Keratinocyte (primary cell): ENCODE measurements at regions not wholly inside any gene's neighbourhood (a gene's known extent, or its start where the extent isn't known, plus 50 kb on each side); places are given as distances from the start of the nearest gene placed in this dataset.

Experiments used
- DNase-seq: peaks from one replicate; pipeline ENCODE4 v3.0.0-alpha.2; 2011; ENCODE audit warnings: low read depth, missing footprints, low spot score
- FAIRE-seq: peaks from 2 replicates; lab custom pipeline; 2011; peaks lifted over from hg19 to GRCh38; lab: Jason Lieb, UNC
- H2AFZ ChIP-seq: 2 replicates; pipeline ENCODE4 v1.6.0; 2012; ENCODE audit warnings: low read length, control low read depth, inconsistent platforms; ENCODE audit not compliant: control insufficient read depth
- H3K27ac ChIP-seq: 2 replicates; pipeline ENCODE4 v1.5.1; 2011; ENCODE audit warnings: low read length; ENCODE audit not compliant: control insufficient read depth, insufficient read depth
- H3K27me3 ChIP-seq: 3 replicates; pipeline ENCODE4 v1.6.0; 2011; ENCODE audit warnings: low read length; ENCODE audit not compliant: control insufficient read depth, insufficient read depth; ENCODE audit errors: extremely low read depth
- H3K36me3 ChIP-seq, 2 experiments: 2 replicates in 1 of 2; 3 replicates in 1 of 2; pipeline ENCODE4 v1.5.1; 2011; ENCODE audit warnings: low read length in 2 of 2, mild to moderate bottlenecking in 1 of 2; ENCODE audit not compliant: control insufficient read depth in 2 of 2, insufficient read depth in 2 of 2; ENCODE audit errors: extremely low read depth in 1 of 2
- H3K4me1 ChIP-seq: 3 replicates; pipeline ENCODE4 v1.5.1; 2011; ENCODE audit warnings: low read length; ENCODE audit not compliant: control insufficient read depth, insufficient read depth; ENCODE audit errors: extremely low read depth
- H3K4me2 ChIP-seq: 3 replicates; pipeline ENCODE4 v1.6.0; 2011; ENCODE audit warnings: low read depth, low read length; ENCODE audit not compliant: control insufficient read depth, insufficient read depth; ENCODE audit errors: extremely low read depth
- H3K4me3 ChIP-seq, 3 experiments: fragments of 200-600 bp in 1 of 3; sonication (generic) in 1 of 3; 2 replicates in 2 of 3; 3 replicates in 1 of 3; pipeline ENCODE4 v1.5.1; 2011 to 2016; ENCODE audit warnings: low read length in 3 of 3, mild to moderate bottlenecking in 3 of 3, control low read depth in 2 of 3, inconsistent platforms in 1 of 3, low read depth in 1 of 3, mixed read lengths in 1 of 3, mixed run types in 1 of 3, moderate library complexity in 1 of 3; ENCODE audit not compliant: control insufficient read depth in 2 of 3, insufficient read depth in 2 of 3; ENCODE audit errors: extremely low read depth in 1 of 3
- H3K79me2 ChIP-seq: 2 replicates; pipeline ENCODE4 v1.6.0; 2012; ENCODE audit warnings: low read length; ENCODE audit not compliant: control insufficient read depth, insufficient read depth
- H3K9ac ChIP-seq: 3 replicates; pipeline ENCODE4 v1.6.0; 2011; ENCODE audit warnings: low read length; ENCODE audit not compliant: control insufficient read depth, insufficient read depth; ENCODE audit errors: extremely low read depth
- H3K9me1 ChIP-seq: 3 replicates; pipeline ENCODE4 v1.6.0; 2011; ENCODE audit warnings: low read length; ENCODE audit not compliant: control insufficient read depth, insufficient read depth; ENCODE audit errors: extremely low read depth
- H3K9me3 ChIP-seq: 2 replicates; pipeline ENCODE4 v1.5.1; 2012; ENCODE audit warnings: low read depth, low read length; ENCODE audit not compliant: control insufficient read depth
- H4K20me1 ChIP-seq: 3 replicates; pipeline ENCODE4 v1.6.0; 2011; ENCODE audit warnings: low read length; ENCODE audit not compliant: control insufficient read depth, insufficient read depth; ENCODE audit errors: extremely low read depth
- EZH2 ChIP-seq: IDR thresholded peaks from one replicate; pipeline ENCODE4 v1.6.1; 2012; ENCODE audit warnings: inconsistent platforms, mild to moderate bottlenecking, low read length, moderate library complexity
- dilution Hi-C: fragments of 300-500 bp; cut with MboI; formaldehyde crosslinking; loops from one replicate; pipeline ENCODE4 v1.7.0; 2020; ENCODE audit warnings: low sequenced_read_pairs; ENCODE audit not compliant: extremely low pct_ligation_motif_present
- TF ChIP-seq, protein P1 (sequence below), 3 experiments: IDR thresholded peaks in 1 of 3; conservative IDR thresholded peaks in 1 of 3; optimal IDR thresholded peaks in 1 of 3; 2 replicates in 2 of 3; 3 replicates in 1 of 3; pipeline versions ENCODE3 to v1.5.1; 2011; ENCODE audit warnings: low read length in 3 of 3, mild to moderate bottlenecking in 3 of 3, moderate library complexity in 2 of 3, control low read depth in 1 of 3, inconsistent platforms in 1 of 3; ENCODE audit not compliant: insufficient read depth in 2 of 3; ENCODE audit errors: extremely low read depth in 1 of 3

DNA sequence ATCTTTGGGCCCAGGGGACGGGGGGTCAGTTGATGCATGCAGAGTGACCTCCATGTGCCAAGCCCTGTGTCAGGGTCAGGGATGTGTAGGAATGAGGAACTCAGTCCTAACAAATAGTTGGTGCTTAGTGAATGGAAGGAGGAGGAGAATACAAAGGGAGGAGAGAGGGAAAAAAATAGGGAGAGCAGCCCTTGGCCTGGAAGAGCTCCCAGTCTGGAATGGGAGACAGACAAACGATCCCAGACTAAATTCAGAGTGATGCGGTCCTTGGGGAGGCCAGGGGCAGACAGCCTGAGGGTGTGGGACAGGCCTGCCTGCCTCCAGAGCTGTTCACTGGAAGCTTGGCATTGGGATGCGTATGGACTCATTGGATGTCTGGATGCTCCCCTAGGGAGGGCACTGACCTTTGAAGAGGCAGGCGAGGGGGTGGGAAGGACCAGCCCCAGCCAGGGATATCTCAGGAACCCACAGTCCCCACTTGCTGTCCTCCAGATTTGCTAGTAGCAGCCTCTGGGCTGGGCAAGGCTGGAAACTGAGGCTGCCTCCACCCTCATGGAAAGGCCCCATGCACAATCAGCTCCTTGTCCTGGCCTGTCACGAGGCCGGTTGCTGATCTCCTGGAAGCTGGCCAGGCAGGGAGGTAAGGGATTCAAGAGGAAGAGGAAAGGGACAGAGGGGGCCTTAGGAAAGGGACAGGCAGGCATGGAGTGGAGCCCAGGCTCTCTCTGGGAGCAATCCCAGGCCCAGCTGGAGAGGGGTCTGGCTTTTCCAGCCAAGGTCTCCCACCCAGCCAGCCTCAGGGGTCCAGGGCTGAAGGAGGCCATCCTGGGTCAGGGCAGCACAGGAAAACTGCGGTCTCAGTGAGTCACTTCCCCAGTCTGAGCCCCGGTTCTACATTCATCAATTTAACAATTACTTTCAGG, 69.0 kb upstream of the GGTA1 start:
- H3K27me3 ChIP-seq: no peaks in the 10 kb centered on the region
- no peaks in the 10 kb centered on the region for H3K9me3 ChIP-seq
- H3K4me2 ChIP-seq: no peak overlapping the region
- no peaks in the 10 kb centered on the region for H3K9me1 ChIP-seq
- DNase-seq (no peak), FAIRE-seq (no peak)
- H2AFZ ChIP-seq: no peak overlapping the region
- no peak for TF ChIP-seq EZH2
- TF ChIP-seq, protein P1, sequence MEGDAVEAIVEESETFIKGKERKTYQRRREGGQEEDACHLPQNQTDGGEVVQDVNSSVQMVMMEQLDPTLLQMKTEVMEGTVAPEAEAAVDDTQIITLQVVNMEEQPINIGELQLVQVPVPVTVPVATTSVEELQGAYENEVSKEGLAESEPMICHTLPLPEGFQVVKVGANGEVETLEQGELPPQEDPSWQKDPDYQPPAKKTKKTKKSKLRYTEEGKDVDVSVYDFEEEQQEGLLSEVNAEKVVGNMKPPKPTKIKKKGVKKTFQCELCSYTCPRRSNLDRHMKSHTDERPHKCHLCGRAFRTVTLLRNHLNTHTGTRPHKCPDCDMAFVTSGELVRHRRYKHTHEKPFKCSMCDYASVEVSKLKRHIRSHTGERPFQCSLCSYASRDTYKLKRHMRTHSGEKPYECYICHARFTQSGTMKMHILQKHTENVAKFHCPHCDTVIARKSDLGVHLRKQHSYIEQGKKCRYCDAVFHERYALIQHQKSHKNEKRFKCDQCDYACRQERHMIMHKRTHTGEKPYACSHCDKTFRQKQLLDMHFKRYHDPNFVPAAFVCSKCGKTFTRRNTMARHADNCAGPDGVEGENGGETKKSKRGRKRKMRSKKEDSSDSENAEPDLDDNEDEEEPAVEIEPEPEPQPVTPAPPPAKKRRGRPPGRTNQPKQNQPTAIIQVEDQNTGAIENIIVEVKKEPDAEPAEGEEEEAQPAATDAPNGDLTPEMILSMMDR (optimal IDR thresholded peaks at IDR 0.05 in 1 of 3, IDR thresholded peaks at IDR 0.05 in 1 of 3, conservative IDR thresholded peaks at IDR 0.05 in 1 of 3; ENCODE audit: extremely low read depth in 1 of 3, insufficient read depth in 2 of 3, low read length in 3 of 3): no peak
- peaks cover 3% of the 10 kb centered on the region for H3K4me1 ChIP-seq
- no peaks in the 10 kb centered on the region for H4K20me1 ChIP-seq
- H3K79me2 ChIP-seq: no peaks in the 10 kb centered on the region
- H3K9ac ChIP-seq: no peak overlapping the region
- H3K4me3 ChIP-seq: no peak overlapping the region
- dilution Hi-C loops: no loop called here
- no peaks in the 10 kb centered on the region for H3K36me3 ChIP-seq
- no peak overlapping the region for H3K27ac ChIP-seq

DNA sequence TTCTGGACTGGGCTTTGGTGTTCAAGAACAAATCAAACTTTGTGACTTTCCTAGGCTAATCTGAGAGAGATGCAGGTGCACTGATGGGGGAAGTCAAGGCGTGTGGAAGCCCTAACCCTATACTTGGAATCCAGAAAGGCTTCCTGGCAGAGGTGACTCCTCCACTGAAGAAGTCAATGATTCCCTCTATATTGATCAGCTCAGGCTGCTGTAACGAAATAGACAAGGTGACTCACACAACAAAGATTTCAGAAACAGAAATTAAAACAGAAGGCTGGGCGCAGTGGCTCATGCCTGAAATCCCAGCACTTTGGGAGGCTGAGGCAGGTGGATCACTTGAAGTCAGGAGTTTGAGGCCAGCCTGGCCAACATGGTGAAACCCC, 69.6 kb upstream of the GGTA1 start:
- H3K4me3 ChIP-seq: no peak overlapping the region
- TF ChIP-seq EZH2: no peak
- TF ChIP-seq, protein P1 (optimal IDR thresholded peaks at IDR 0.05 in 1 of 3, IDR thresholded peaks at IDR 0.05 in 1 of 3, conservative IDR thresholded peaks at IDR 0.05 in 1 of 3; ENCODE audit: extremely low read depth in 1 of 3, insufficient read depth in 2 of 3, low read length in 3 of 3): no peak
- no peak overlapping the region for H3K9ac ChIP-seq
- H3K36me3 ChIP-seq: no peaks in the 10 kb centered on the region
- no peak overlapping the region for H2AFZ ChIP-seq
- no peaks in the 10 kb centered on the region for H3K9me1 ChIP-seq
- no peaks in the 10 kb centered on the region for H4K20me1 ChIP-seq
- H3K4me1 ChIP-seq: peaks cover 3% of the 10 kb centered on the region
- DNase-seq (no peak), FAIRE-seq (no peak)
- H3K27me3 ChIP-seq: no peaks in the 10 kb centered on the region
- dilution Hi-C loops: no loop called here
- no peak overlapping the region for H3K4me2 ChIP-seq
- no peaks in the 10 kb centered on the region for H3K9me3 ChIP-seq
- no peak overlapping the region for H3K27ac ChIP-seq
- H3K79me2 ChIP-seq: no peaks in the 10 kb centered on the region
